ENCODE measurements at regions not wholly inside any gene's neighbourhood (a gene's known extent, or its start where the extent isn't known, plus 50 kb on each side); places are given as distances from the start of the nearest gene placed in this dataset.

DNA sequence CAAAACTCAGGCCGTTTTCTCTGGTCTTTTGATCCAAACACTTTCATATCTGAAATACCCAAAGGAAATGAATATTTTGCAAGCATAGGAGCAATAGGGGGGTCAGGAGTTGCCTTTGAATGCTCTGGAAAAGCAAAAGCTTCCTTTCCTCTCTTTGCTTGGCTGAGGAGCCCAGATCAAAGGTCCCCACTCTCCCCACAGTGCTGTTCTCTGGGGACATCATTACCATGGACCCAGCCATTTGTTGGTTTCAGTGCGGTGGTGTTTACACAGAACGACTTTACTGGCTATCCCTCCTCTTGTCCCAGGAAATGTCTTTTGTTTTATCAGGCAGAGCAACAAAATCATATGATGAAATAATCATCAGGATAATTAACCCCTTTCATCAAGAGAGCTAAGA lies 1089.1 kb downstream of the TBC1D22A start:
- DNase-seq: no peak

- DNase-seq: peak; percentile 41
Measured at GRCh38 chr22:47850644-47851151, 1088.2 kb downstream of the TBC1D22A start.

DNA sequence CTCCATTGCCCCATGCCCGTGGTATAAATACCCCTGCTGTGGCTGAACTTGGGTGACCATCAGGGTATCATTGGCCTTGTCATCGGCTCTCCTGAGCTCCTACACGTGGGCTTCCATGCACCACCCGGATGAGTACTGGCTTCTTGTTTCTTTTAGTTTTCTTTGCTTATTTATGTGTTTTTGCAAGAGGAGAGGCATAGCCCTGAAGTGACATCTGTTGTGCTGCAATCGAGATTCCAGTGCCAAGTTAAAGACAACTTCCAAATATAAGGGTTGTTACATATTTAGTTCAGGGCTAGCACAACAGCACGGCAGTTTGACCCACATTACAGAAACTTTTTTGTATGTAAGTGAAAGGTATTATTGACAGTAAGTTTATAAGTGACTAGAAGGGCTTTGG lies 1087.1 kb downstream of the TBC1D22A start:
- no peak for DNase-seq

DNA sequence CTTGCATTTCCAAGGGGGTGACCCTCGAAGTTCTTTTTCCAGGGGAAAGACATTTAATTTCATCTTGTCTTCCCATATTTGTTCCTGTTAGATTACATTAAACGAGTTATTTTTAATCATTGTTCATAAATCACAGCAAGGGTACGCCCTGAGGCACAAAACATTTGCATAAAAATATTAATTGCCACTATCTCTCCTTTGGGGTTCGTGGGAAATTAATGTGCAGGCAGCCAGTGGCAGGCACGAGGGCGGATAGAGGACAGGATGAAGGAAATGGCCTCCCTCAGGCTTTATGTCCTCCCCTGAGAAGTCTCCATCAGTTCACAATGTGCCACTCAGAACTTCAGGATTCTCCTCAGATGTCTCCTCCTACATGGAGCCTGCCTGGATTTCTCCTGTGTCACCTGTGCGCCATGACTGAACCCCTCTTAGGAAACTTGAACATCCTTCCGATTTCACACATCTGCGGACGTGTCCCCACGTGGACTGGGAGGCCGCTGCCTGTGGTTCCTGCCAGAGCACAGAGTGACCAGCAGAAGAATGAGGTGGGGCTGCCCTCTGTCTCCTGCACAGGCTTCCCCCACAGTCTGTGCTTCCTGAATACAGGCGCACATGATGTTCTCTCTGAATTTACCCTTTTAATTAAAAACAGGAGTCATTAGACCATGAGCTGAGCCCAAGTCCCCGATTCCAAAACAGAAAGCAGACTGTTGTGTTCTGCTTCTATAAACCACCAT lies 1085.9 kb downstream of the TBC1D22A start:
- DNase-seq: no peak

DNA sequence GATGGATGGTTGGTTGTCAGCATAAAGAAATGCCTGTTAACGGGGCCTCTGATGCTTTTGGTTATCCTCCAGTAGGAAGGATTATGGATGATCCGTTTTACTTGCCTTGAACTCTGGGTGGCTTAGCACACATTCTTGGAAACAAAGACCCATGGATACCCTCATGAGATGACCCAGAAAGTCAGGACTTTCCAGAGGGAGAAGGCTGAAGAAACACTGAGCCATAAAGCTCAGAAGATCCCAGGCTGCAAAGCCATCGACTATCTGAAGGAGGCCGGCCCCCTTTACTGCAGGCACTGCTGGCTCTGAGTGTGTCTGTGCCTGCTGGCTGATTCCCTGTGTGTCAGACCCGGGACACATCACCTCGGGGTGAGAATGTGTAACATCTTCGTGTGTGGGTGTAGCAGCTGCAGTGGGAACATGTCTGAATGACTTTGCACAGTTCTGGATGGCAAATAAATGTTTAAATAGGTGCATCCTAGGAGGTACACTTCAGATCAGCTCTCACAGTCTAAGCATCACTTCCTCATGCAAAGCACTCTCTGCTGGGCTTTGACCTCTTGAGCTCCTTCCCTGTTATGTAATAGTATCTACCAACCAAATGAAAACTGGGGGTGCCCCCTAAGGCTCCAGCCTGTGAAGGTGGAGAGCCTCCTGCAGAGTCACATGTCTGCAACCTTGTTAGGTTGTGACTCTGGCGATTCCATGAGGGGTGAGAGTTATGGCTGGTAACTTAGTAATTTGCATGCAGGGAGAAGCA lies 1084.9 kb downstream of the TBC1D22A start:
- no peak for DNase-seq

DNA sequence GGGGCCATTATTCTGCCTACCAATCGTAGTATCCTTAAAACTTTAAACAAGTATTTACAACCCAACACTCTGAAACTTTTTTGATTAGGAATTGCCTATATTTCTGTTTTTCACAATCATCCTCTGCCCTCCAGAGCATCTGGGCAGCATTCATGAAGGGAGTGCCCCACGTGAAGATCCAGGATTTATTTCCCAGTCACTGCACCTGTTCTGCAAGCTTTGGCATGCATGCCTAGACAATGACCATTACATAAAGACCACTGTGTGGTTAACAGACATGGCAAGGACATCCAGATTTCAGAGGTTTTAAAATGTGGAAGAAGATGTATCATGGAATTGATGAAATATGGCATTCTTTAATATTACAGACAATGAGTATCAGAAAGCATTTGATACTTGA lies 1083.8 kb downstream of the TBC1D22A start:
- DNase-seq: no peak

GRCh38 chr22:47842119-47842518 lies 1079.7 kb downstream of the TBC1D22A start:
- DNase-seq: no peak

- DNase-seq: no peak
Measured at GRCh38 chr22:47841156-47841555, 1078.7 kb downstream of the TBC1D22A start.

GRCh38 chr22:47839595-47840227 lies 1077.3 kb downstream of the TBC1D22A start:
- no peak for DNase-seq

GRCh38 chr22:47837703-47838102 lies 1075.3 kb downstream of the TBC1D22A start:
- peak; percentile 16 for DNase-seq

DNA sequence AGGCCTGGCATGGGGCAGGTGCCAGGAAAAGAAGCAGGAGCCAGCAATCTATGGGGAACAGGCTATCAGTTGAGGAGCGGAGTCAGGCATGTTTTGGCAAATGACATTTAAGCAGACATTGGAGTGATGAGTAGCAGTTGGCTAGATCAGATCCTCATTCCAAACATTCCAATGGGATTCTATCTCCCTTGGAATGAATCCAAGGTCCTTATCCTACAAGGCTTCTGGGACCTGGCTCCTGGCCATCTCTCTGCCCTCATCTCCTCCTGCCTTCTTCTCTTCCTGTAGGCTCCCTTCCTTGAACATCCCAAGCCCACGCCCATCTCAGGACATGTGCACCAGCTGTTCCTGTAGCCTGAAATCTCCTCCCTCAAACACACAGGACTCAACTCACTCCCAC lies 1074.5 kb downstream of the TBC1D22A start:
- DNase-seq: no peak

- DNase-seq: no peak
Measured at GRCh38 chr22:47835726-47836125, 1073.3 kb downstream of the TBC1D22A start.

GRCh38 chr22:47826016-47826415 lies 1063.6 kb downstream of the TBC1D22A start:
- DNase-seq: no peak

DNA sequence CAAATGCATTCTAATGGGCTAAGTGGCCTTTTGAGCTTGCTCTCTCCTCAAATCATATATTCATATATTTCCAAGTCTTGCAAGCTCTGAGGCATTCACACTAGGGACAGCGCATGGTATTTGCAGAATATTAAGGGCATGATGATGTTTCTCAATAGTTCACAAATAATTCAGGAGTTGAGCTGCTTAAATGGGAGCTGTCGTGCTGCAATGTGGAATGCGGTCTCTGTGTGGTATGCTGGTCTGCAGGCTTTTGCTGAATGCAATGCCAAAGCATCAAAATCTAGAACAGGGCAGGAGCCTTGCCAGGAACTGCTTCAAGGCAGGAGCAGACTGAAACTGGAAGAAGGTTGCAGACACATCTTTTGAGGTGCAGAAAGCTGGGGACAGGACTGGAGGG lies 1060.0 kb downstream of the TBC1D22A start:
- no peak for DNase-seq

- DNase-seq: no peak
Measured at GRCh38 chr22:47818496-47818895, 1056.0 kb downstream of the TBC1D22A start.

GRCh38 chr22:47817380-47817779 lies 1054.9 kb downstream of the TBC1D22A start:
- DNase-seq: no peak

DNA sequence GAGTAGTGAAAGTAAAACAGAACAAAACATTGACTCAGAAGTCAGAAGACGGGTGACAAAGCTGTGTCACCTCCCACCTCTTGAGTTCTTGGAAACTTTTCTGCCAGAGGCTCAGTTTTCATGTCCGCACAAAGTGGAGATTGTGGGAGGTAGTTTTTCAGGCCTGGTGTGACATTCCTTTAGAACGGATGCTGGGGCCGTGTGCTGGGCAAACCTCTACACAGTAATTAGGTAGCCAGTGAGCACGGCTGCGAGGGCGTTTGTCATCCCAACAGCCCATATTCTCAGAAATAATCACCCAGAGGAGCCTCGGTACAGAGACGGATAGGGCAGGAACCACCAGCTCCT lies 1054.4 kb downstream of the TBC1D22A start:
- DNase-seq: no peak

GRCh38 chr22:47816121-47816862 lies 1053.8 kb downstream of the TBC1D22A start:
- DNase-seq: no peak

- DNase-seq: no peak
Measured at GRCh38 chr22:47814474-47814873, 1052.0 kb downstream of the TBC1D22A start.

GRCh38 chr22:47813661-47814060 lies 1051.2 kb downstream of the TBC1D22A start:
- DNase-seq: no peak

- DNase-seq: no peak
Measured at GRCh38 chr22:47811971-47812370, 1049.5 kb downstream of the TBC1D22A start.

- DNase-seq: no peak
Measured at GRCh38 chr22:47810505-47811500, 1048.4 kb downstream of the TBC1D22A start.
